ENCODE measurements at regions not wholly inside any gene's neighbourhood (a gene's known extent, or its start where the extent isn't known, plus 50 kb on each side); places are given as distances from the start of the nearest gene placed in this dataset.
"Not testable (repeated sequence)": the region's sequence is repeated elsewhere in the genome, so short reads cannot be mapped to it uniquely, and the experiment has no call there.

GRCh38 chr6:147651-148050 lies 144.6 kb upstream of the DUSP22 start:
- H3K4me1 ChIP-seq (ENCODE audit: control insufficient read depth, insufficient read depth, low read length); H3K9ac ChIP-seq (ENCODE audit: low read length); H3K27me3 ChIP-seq (ENCODE audit: control insufficient read depth, insufficient read depth, low read length); H3K27ac ChIP-seq (ENCODE audit: low read depth, low read length); H3K36me3 ChIP-seq (ENCODE audit: control insufficient read depth, insufficient read depth, low read length); H3K4me3 ChIP-seq (ENCODE audit: low read length): not testable (repeated sequence)

DNA sequence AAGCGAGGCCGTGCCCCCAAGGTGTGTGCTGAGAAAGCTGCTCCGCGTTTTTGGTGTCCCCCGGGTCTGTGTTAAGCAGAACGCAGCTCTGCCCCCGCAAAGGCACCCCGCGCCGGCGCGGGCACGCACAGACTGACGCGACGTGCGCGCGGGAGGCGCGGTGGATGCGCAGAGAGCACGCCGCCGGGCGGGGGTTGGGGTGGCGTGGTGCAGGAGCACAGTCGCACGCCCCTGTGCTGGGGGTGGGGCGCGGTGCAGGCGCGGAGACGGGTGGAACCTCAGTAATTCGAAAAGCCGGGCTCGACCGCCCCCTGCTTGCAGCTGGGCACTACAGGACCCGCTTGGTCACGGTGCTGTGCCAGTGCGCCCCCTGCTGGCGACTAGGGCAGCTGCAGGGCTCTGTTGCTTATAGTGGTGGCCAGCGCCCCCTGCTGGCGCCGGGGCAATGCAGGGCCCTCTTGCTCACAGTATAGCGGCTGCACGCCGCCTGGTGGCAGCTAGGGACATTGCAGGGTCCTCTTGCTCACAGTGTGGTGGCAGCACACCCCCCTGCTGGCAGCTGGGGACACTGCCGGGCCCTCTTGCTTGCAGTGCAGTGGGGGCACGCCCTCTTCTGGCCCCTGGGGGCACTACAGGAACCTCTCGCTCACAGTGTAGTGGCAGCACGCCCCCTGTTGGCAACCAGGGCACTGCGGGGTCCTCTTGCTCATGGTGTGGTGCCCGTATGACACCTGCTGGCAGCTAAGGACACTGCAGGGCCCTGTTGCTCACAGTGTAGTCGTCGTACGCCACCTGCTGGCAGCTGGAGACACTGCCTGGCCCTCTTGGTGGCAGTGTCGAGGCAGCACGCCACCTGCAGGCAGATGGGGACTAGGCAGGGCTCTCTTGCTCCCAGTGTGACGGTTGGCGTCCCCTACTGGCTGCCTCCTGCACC lies 144.0 kb upstream of the DUSP22 start:
- not testable (repeated sequence) for H3K4me1 ChIP-seq (ENCODE audit: control insufficient read depth, insufficient read depth, low read length); H3K27ac ChIP-seq (ENCODE audit: low read depth, low read length); H3K36me3 ChIP-seq (ENCODE audit: control insufficient read depth, insufficient read depth, low read length); H3K27me3 ChIP-seq (ENCODE audit: control insufficient read depth, insufficient read depth, low read length); H3K4me3 ChIP-seq (ENCODE audit: low read length); H3K9ac ChIP-seq (ENCODE audit: low read length)

DNA sequence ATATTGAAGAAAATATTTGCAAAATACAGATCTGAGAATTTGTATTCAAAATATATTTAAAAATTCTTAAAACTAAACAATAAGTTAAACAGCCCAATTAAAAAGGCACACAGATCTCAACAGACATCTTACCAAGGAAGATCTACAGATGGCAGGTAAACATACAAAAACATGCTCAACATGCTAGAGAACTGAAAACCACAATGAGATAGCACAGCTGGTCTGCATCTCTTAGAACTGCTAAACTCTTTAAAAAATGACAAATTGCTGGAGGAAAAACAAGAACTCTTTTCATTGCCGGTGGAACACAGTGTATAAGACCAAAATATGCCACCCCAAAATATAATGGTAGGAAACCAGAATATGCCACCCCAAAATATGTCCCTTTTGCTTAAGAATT lies 142.1 kb upstream of the DUSP22 start:
- not testable (repeated sequence) for H3K4me1 ChIP-seq (ENCODE audit: control insufficient read depth, insufficient read depth, low read length); H3K27me3 ChIP-seq (ENCODE audit: control insufficient read depth, insufficient read depth, low read length); H3K4me3 ChIP-seq (ENCODE audit: low read length); H3K36me3 ChIP-seq (ENCODE audit: control insufficient read depth, insufficient read depth, low read length); H3K9ac ChIP-seq (ENCODE audit: low read length); H3K27ac ChIP-seq (ENCODE audit: low read depth, low read length)

DNA sequence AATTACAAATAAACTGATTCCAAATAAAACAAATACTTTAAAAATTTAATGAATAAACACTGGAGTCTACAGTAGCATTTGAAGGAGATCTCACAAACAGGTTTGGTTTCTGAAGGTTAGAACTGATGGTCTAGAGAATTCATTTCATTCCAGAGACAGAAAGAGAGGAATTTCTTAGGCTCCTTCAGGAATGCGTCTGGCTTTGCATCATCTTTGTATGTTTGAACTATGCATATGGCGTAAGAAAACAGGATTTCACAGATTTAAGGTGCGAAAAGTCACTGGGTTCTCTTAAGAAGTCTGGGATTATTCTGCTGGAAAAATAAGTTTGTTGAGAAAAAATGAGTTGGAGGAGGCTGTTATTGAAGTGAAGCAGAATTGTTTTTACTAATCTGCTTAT lies 139.9 kb upstream of the DUSP22 start:
- H3K9ac ChIP-seq (ENCODE audit: low read length); H3K4me1 ChIP-seq (ENCODE audit: control insufficient read depth, insufficient read depth, low read length); H3K27me3 ChIP-seq (ENCODE audit: control insufficient read depth, insufficient read depth, low read length); H3K27ac ChIP-seq (ENCODE audit: low read depth, low read length); H3K4me3 ChIP-seq (ENCODE audit: low read length); H3K36me3 ChIP-seq (ENCODE audit: control insufficient read depth, insufficient read depth, low read length): not testable (repeated sequence)

GRCh38 chr6:153026-153425 lies 139.3 kb upstream of the DUSP22 start:
- H3K27ac ChIP-seq (ENCODE audit: low read depth, low read length); H3K4me3 ChIP-seq (ENCODE audit: low read length); H3K27me3 ChIP-seq (ENCODE audit: control insufficient read depth, insufficient read depth, low read length): not testable (repeated sequence)

DNA sequence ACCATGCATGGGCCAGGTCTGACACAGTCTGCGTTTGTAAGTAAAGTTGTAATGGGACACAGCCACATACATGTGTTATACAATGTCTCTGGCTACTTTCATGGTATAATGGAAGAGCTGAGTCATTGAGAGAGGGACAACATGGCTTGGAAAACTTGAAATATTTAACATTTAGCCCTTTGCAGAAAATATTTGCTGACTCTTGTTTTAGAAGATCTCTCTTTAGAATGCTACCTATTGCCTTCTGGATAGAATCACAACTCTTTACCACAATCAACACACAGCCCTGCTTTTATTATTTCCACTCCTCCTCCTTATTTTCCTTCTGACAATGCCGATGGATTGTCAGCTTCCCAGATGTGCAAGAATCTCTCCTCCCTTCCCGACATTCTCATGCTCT lies 138.4 kb upstream of the DUSP22 start:
- not testable (repeated sequence) for H3K27ac ChIP-seq (ENCODE audit: low read depth, low read length); H3K27me3 ChIP-seq (ENCODE audit: control insufficient read depth, insufficient read depth, low read length); H3K4me1 ChIP-seq (ENCODE audit: control insufficient read depth, insufficient read depth, low read length); H3K4me3 ChIP-seq (ENCODE audit: low read length); H3K9ac ChIP-seq (ENCODE audit: low read length); H3K36me3 ChIP-seq (ENCODE audit: control insufficient read depth, insufficient read depth, low read length)

More at GRCh38 chr6:153026-153425, 139.3 kb upstream of the DUSP22 start:
- not testable (repeated sequence) for H3K4me1 ChIP-seq (ENCODE audit: control insufficient read depth, insufficient read depth, low read length); H3K36me3 ChIP-seq (ENCODE audit: control insufficient read depth, insufficient read depth, low read length); H3K9ac ChIP-seq (ENCODE audit: low read length)

- H3K27me3 ChIP-seq (ENCODE audit: control insufficient read depth, insufficient read depth, low read length); H3K4me3 ChIP-seq (ENCODE audit: low read length); H3K36me3 ChIP-seq (ENCODE audit: control insufficient read depth, insufficient read depth, low read length); H3K9ac ChIP-seq (ENCODE audit: low read length); H3K4me1 ChIP-seq (ENCODE audit: control insufficient read depth, insufficient read depth, low read length); H3K27ac ChIP-seq (ENCODE audit: low read depth, low read length): not testable (repeated sequence)
Measured at GRCh38 chr6:154321-155092, 137.8 kb upstream of the DUSP22 start.

DNA sequence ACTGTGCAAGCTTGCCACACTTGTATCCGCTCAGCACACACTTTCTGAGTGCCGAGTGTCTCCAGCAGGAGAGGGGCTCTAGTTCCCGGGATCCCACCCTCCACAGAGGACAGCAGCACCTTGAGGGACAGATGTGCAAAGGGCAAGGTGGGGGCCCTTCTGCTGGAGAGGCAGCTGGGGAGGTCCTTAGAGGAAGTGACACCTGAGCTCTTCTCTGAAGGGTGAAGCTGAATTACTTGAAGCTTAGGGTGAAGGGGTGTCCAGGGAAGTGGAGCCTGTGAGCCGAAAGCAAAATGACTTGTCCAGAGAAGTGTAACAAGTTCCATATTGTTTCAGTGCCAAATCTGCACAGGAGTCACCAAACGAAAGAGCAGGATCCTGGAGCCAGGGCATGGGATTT lies 136.3 kb upstream of the DUSP22 start:
- H3K27me3 ChIP-seq (ENCODE audit: control insufficient read depth, insufficient read depth, low read length) = no peaks in the 10 kb centered on the region
- H3K36me3 ChIP-seq (ENCODE audit: control insufficient read depth, insufficient read depth, low read length) = no peaks in the 10 kb centered on the region
- H3K27ac ChIP-seq (ENCODE audit: low read depth, low read length) = no peak overlapping the region
- no peaks in the 10 kb centered on the region for H3K4me1 ChIP-seq (ENCODE audit: control insufficient read depth, insufficient read depth, low read length)
- H3K4me3 ChIP-seq (ENCODE audit: low read length) = no peak overlapping the region
- H3K9ac ChIP-seq (ENCODE audit: low read length) = no peak overlapping the region

DNA sequence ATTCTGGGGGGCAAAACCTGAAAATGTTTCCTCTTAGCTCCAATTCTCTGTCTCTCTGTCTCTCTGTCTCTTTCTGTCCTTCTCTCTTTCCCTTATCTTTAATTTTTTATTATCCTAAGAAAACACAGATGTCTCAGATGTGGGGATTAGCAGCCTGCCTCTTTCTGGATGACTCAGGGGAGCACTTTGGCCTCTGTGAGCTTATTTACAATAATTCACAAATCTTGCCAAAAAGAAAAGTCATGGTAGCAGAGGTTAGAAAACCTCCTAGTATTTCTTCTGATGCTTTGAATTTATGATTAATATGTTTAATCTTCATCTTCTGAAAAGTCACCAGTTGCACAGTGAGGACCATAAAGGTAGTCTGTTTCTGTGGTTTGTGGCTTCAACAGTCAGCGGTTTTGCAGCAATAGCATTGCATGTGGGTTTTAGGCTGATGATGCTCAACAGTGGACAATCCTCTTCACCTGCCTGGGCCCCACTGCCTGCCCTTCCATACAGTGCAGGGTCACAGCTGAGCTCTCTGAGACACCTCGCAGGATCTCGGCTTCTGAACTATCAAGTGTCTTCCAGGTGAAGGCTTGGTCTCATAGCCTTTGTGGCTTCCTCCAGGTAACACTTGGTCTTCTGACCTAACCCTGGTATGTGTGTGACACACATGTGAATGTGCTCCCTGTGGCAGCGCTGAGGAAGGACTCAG lies 135.7 kb upstream of the DUSP22 start:
- not testable (repeated sequence) for H3K27me3 ChIP-seq (ENCODE audit: control insufficient read depth, insufficient read depth, low read length); H3K36me3 ChIP-seq (ENCODE audit: control insufficient read depth, insufficient read depth, low read length)

GRCh38 chr6:157176-157575 lies 135.1 kb upstream of the DUSP22 start:
- not testable (repeated sequence) for H3K27ac ChIP-seq (ENCODE audit: low read depth, low read length); H3K36me3 ChIP-seq (ENCODE audit: control insufficient read depth, insufficient read depth, low read length); H3K27me3 ChIP-seq (ENCODE audit: control insufficient read depth, insufficient read depth, low read length); H3K4me1 ChIP-seq (ENCODE audit: control insufficient read depth, insufficient read depth, low read length); H3K4me3 ChIP-seq (ENCODE audit: low read length); H3K9ac ChIP-seq (ENCODE audit: low read length)

More for the DNA sequence above, 135.7 kb upstream of the DUSP22 start:
- H3K9ac ChIP-seq (ENCODE audit: low read length); H3K4me1 ChIP-seq (ENCODE audit: control insufficient read depth, insufficient read depth, low read length); H3K4me3 ChIP-seq (ENCODE audit: low read length); H3K27ac ChIP-seq (ENCODE audit: low read depth, low read length): not testable (repeated sequence)

DNA sequence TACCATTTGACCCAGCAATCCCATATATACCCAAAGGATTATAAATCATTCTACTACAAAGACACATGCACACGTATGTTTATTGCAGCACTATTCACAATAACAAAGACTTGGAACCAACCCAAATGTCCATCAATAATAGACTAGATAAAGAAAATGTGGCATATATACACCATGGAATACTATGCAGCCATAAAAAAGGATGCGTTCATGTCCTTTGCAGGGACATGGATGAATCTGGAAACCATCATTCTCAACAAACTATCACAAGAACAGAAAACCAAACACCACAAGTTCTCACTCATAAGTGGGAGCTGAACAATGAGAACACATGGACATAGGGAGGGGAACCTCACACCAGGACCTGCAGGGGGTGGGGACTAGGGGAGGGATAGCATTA lies 130.6 kb upstream of the DUSP22 start:
- H3K4me3 ChIP-seq (ENCODE audit: low read length); H3K9ac ChIP-seq (ENCODE audit: low read length); H3K36me3 ChIP-seq (ENCODE audit: control insufficient read depth, insufficient read depth, low read length); H3K27ac ChIP-seq (ENCODE audit: low read depth, low read length); H3K27me3 ChIP-seq (ENCODE audit: control insufficient read depth, insufficient read depth, low read length); H3K4me1 ChIP-seq (ENCODE audit: control insufficient read depth, insufficient read depth, low read length): not testable (repeated sequence)

- Histone ChIP-seq H3K4me1 (ENCODE audit: control insufficient read depth, insufficient read depth, low read length) (no peaks in the 10 kb centered on the region), H3K36me3 (ENCODE audit: control insufficient read depth, insufficient read depth, low read length) (no peaks in the 10 kb centered on the region), H3K4me3 (ENCODE audit: low read length) (no peak overlapping the region), H3K27ac (ENCODE audit: low read depth, low read length) (no peak overlapping the region), H3K9ac (ENCODE audit: low read length) (no peak overlapping the region), H3K27me3 (ENCODE audit: control insufficient read depth, insufficient read depth, low read length) (no peaks in the 10 kb centered on the region)
Measured at GRCh38 chr6:164720-165119, 127.6 kb upstream of the DUSP22 start.

Measured in rectal smooth muscle tissue (tissue), 1 donor.